Activated B cell treated with CpG ODN at 0.5 μM for 24 hours (primary cell): ENCODE measurements at regions not wholly inside any gene's neighbourhood (a gene's known extent, or its start where the extent isn't known, plus 50 kb on each side); places are given as distances from the start of the nearest gene placed in this dataset.

Experiments used
- ATAC-seq: fragments of 200-7000 bp; cut with Tn5 transposase; one replicate; pipeline ENCODE4 v1.10.0; 2021; ENCODE audit warnings: low read depth, mild to moderate bottlenecking, moderate library complexity
- CTCF ChIA-PET: fragments of 350-600 bp; sonication (Branson Sonifier 250); formaldehyde crosslinking; loops from one replicate; lab custom pipeline; 2021; ENCODE audit warnings: antibody characterized with exemption; lab: Charles Lee
- POLR2A ChIA-PET: fragments of 350-600 bp; sonication (Branson Sonifier 250); formaldehyde crosslinking; loops from one replicate; lab custom pipeline; 2021; ENCODE audit warnings: antibody characterized with exemption; lab: Charles Lee
- DNase-seq: peaks from one replicate; pipeline ENCODE4 v3.0.0; 2022
- H3K27ac Mint-ChIP-seq: one replicate; pipeline ENCODE4 v1.8.0; 2020; ENCODE audit warnings: mixed read lengths
- H3K27me3 Mint-ChIP-seq: one replicate; pipeline ENCODE4 v1.8.0; 2021; ENCODE audit warnings: mixed read lengths
- H3K36me3 Mint-ChIP-seq: one replicate; pipeline ENCODE4 v1.8.0; 2021; ENCODE audit warnings: low read depth, mixed read lengths
- H3K4me1 Mint-ChIP-seq: one replicate; pipeline ENCODE4 v1.8.0; 2021; ENCODE audit warnings: mixed read lengths
- H3K4me3 Mint-ChIP-seq: one replicate; pipeline ENCODE4 v1.8.0; 2020; ENCODE audit warnings: mild to moderate bottlenecking, mixed read lengths
- H3K9me3 Mint-ChIP-seq: one replicate; pipeline ENCODE4 v1.8.0; 2020; ENCODE audit warnings: mixed read lengths
- intact Hi-C: fragments of 100-400 bp; cut with micrococcal nuclease; formaldehyde crosslinking; loops from one replicate; pipeline ENCODE4 v1.15.1; 2024
- TF ChIP-seq, protein P1 (sequence below): fragments of 200-600 bp; IDR thresholded peaks from one replicate; pipeline ENCODE4 v1.8.0; 2022; ENCODE audit warnings: antibody characterized with exemption, mild to moderate bottlenecking

DNA sequence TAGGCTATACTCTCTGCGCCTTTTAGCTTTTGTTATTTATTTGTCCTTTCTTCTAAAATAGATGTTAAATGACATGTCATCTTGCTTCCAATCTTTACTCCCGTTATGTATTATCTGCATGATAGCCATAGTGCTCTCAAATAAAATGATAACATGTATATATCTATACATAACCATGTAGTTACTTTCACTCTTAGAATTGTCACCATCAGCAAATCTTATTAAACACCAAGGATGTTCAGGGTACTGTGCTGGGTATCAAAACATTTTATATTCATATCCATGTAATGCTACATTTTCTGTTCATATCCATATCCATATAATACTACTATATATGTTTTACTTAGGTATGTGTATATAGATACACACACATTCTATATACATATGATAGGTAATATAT lies 176.4 kb upstream of the CHST9 start:
- Mint-ChIP-seq H3K36me3 (no peaks in the 10 kb centered on the region), H3K4me3 (no peak overlapping the region), H3K27me3 (no peaks in the 10 kb centered on the region), H3K9me3 (no peaks in the 10 kb centered on the region), H3K27ac (no peak overlapping the region), H3K4me1 (no peaks in the 10 kb centered on the region)
- ChIA-PET CTCF (no interaction called here), POLR2A (no interaction called here)
- intact Hi-C loops: loop anchor here (10.0 kb wide), 1 partner anchor 103 kb away; no protein-coding TSS in a partner anchor
- ATAC-seq (no peak), DNase-seq (no peak)
- TF ChIP-seq, protein P1, sequence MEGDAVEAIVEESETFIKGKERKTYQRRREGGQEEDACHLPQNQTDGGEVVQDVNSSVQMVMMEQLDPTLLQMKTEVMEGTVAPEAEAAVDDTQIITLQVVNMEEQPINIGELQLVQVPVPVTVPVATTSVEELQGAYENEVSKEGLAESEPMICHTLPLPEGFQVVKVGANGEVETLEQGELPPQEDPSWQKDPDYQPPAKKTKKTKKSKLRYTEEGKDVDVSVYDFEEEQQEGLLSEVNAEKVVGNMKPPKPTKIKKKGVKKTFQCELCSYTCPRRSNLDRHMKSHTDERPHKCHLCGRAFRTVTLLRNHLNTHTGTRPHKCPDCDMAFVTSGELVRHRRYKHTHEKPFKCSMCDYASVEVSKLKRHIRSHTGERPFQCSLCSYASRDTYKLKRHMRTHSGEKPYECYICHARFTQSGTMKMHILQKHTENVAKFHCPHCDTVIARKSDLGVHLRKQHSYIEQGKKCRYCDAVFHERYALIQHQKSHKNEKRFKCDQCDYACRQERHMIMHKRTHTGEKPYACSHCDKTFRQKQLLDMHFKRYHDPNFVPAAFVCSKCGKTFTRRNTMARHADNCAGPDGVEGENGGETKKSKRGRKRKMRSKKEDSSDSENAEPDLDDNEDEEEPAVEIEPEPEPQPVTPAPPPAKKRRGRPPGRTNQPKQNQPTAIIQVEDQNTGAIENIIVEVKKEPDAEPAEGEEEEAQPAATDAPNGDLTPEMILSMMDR: no peak

DNA sequence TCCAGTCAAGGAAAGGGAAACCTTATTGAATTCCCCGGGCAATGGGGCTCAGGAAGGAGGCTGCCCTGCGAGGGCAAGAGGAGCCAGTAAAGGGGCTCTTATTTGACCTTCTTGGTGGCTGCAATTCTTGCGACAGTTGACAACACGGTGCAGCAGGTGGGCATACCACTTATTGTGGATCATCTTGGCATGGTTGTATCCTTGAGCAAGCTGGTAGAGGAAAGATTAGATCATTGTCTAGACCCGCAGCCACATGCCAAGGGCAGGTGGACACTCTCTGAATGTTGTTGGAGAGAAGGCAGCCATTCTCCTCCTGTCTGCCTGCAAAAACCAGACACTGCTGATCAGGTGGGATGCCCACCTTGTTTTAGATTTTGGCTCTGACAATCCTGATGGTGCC lies 170.2 kb upstream of the CHST9 start:
- H3K4me3 Mint-ChIP-seq: no peak overlapping the region
- CTCF ChIA-PET: no interaction called here
- no peaks in the 10 kb centered on the region for H3K27me3 Mint-ChIP-seq
- intact Hi-C loops: no loop called here
- peaks cover 2% of the 10 kb centered on the region for H3K9me3 Mint-ChIP-seq
- H3K4me1 Mint-ChIP-seq: no peaks in the 10 kb centered on the region
- POLR2A ChIA-PET: no interaction called here
- DNase-seq (no peak), ATAC-seq (no peak)
- H3K36me3 Mint-ChIP-seq: no peaks in the 10 kb centered on the region
- TF ChIP-seq, protein P1: no peak
- no peak overlapping the region for H3K27ac Mint-ChIP-seq

DNA sequence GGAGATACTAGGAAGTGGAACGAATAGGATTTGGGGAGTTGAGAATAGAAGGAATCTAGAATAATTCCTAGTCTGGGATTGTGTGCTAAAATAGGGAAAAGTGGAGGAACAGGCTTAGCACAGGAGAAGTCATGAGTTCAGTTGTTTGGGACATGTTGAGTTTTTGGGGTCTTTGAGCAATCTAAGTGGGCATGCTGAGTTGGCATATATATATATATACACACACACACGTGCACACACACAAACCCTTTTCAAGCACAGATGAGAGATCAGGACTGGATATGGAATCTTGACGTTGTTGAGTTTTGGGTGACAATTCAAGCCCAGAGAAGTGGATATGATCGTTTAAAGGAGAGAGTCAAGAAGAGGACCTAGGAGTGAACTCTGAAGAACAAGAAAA lies 168.2 kb upstream of the CHST9 start:
- ATAC-seq: no peak
- Mint-ChIP-seq H3K4me1 (no peaks in the 10 kb centered on the region), H3K9me3 (peaks cover 2% of the 10 kb centered on the region), H3K27ac (no peak overlapping the region), H3K36me3 (no peaks in the 10 kb centered on the region), H3K27me3 (no peaks in the 10 kb centered on the region), H3K4me3 (no peak overlapping the region)
- DNase-seq: no peak
- intact Hi-C loops: no loop called here
- ChIA-PET CTCF (no interaction called here), POLR2A (no interaction called here)
- TF ChIP-seq, protein P1: no peak

DNA sequence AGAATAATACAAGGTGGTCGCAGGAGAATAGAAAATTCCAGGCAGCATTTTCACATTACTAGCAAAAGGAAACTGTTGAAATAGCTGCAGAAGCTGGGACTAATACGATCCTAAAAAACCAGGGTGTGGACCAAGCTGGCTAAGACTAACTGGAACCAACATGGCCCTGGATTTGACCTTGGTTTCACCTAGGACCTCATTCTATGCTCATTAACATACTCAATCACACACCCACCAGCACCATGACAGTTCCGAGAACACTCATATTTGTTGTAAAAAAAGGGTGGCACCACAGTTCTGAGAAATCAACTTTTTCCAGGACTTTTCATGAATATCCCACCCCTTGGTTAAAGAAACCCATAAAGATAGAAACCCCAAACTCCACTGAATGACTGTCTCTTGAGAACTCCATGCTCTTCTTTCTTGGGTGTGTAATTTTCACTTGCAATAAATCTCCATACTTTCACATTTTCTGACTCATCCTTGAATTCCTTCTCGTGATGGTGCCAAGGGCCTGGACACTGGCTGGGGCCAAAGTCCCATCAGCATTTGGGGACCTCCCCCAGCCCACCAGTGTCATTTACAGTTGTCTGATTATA lies 164.3 kb upstream of the CHST9 start:
- no peaks in the 10 kb centered on the region for H3K27me3 Mint-ChIP-seq
- TF ChIP-seq, protein P1: no peak
- H3K4me1 Mint-ChIP-seq: no peaks in the 10 kb centered on the region
- ChIA-PET POLR2A (no interaction called here), CTCF (no interaction called here)
- H3K9me3 Mint-ChIP-seq: peaks cover 2% of the 10 kb centered on the region
- H3K27ac Mint-ChIP-seq: no peak overlapping the region
- no peaks in the 10 kb centered on the region for H3K36me3 Mint-ChIP-seq
- no peak for DNase-seq
- ATAC-seq: no peak
- no peak overlapping the region for H3K4me3 Mint-ChIP-seq
- intact Hi-C loops: no loop called here

DNA sequence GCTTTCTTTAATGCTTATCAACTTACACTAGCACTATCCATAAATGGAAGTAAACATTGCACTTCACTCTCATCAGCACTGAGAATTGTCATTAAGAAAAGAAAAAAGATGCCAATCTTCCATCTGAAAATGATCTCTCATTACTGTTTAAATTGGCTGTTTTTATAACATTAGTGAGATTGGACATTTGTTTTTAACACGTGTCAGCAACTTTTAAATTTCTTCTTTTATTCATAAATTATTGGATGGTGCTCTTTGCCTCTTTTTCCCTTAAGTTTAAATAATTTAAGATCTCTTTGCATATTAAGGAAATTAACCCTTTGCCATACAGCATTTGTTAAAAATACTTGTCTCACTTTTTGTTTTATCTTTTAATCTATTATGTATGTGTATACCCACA lies 146.5 kb upstream of the CHST9 start:
- no peak overlapping the region for H3K4me3 Mint-ChIP-seq
- no peak for DNase-seq
- intact Hi-C loops: no loop called here
- TF ChIP-seq, protein P1: no peak
- ATAC-seq: no peak
- H3K36me3 Mint-ChIP-seq: no peaks in the 10 kb centered on the region
- CTCF ChIA-PET: no interaction called here
- H3K9me3 Mint-ChIP-seq: peaks cover 5% of the 10 kb centered on the region
- H3K4me1 Mint-ChIP-seq: no peaks in the 10 kb centered on the region
- no peak overlapping the region for H3K27ac Mint-ChIP-seq
- POLR2A ChIA-PET: no interaction called here
- H3K27me3 Mint-ChIP-seq: no peaks in the 10 kb centered on the region
